Gastrocnemius medialis (tissue), 4 donors: ENCODE measurements at regions not wholly inside any gene's neighbourhood (a gene's known extent, or its start where the extent isn't known, plus 50 kb on each side); places are given as distances from the start of the nearest gene placed in this dataset.

Experiments
- POLR2A ChIP-seq, 2 donors: fragments of 450-650 bp; IDR thresholded peaks; one replicate each; pipeline ENCODE4 v1.6.1; 2017; ENCODE audit warnings: antibody characterized with exemption in 2 of 2, mild to moderate bottlenecking in 2 of 2, moderate library complexity in 2 of 2
- TF ChIP-seq, protein P1 (sequence below), 5 experiments: fragments of 450-650 bp in 3 of 5; fragments of 200-600 bp in 2 of 5; sonication (generic) in 2 of 5; IDR thresholded peaks in 4 of 5; conservative IDR thresholded peaks in 1 of 5; 1 replicate in 4 of 5; 2 replicates in 1 of 5; pipeline ENCODE4 v1.5.1; 2016 to 2019; ENCODE audit warnings: antibody characterized with exemption in 5 of 5, mild to moderate bottlenecking in 3 of 5, moderate library complexity in 3 of 5

DNA sequence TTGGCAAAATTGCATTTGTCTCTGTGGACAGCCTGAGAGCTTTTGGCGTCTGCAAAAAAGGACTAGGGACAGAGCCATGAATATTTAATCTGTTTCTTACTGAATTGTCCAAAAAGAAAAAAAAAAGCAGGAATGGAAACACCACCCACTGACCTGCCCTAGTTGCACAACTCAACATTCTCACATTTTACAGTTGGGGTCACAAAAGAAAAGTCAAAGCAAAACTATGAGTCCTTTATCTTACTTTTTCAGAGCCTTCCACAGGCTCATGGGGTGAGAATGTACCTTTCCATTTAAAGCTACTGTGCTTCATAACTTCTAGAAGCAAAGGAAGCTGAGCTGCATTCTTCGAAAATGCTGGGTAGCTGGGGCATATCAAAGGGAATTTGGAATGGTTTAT, 225.7 kb downstream of the FAM76B start:
- TF ChIP-seq, protein P1, sequence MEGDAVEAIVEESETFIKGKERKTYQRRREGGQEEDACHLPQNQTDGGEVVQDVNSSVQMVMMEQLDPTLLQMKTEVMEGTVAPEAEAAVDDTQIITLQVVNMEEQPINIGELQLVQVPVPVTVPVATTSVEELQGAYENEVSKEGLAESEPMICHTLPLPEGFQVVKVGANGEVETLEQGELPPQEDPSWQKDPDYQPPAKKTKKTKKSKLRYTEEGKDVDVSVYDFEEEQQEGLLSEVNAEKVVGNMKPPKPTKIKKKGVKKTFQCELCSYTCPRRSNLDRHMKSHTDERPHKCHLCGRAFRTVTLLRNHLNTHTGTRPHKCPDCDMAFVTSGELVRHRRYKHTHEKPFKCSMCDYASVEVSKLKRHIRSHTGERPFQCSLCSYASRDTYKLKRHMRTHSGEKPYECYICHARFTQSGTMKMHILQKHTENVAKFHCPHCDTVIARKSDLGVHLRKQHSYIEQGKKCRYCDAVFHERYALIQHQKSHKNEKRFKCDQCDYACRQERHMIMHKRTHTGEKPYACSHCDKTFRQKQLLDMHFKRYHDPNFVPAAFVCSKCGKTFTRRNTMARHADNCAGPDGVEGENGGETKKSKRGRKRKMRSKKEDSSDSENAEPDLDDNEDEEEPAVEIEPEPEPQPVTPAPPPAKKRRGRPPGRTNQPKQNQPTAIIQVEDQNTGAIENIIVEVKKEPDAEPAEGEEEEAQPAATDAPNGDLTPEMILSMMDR (IDR thresholded peaks at IDR 0.05 in 4 of 5, conservative IDR thresholded peaks at IDR 0.05 in 1 of 5): no peak
- no peak for TF ChIP-seq POLR2A (IDR thresholded peaks at IDR 0.05)
